ENCODE measurements at regions not wholly inside any gene's neighbourhood (a gene's known extent, or its start where the extent isn't known, plus 50 kb on each side); places are given as distances from the start of the nearest gene placed in this dataset.

DNA sequence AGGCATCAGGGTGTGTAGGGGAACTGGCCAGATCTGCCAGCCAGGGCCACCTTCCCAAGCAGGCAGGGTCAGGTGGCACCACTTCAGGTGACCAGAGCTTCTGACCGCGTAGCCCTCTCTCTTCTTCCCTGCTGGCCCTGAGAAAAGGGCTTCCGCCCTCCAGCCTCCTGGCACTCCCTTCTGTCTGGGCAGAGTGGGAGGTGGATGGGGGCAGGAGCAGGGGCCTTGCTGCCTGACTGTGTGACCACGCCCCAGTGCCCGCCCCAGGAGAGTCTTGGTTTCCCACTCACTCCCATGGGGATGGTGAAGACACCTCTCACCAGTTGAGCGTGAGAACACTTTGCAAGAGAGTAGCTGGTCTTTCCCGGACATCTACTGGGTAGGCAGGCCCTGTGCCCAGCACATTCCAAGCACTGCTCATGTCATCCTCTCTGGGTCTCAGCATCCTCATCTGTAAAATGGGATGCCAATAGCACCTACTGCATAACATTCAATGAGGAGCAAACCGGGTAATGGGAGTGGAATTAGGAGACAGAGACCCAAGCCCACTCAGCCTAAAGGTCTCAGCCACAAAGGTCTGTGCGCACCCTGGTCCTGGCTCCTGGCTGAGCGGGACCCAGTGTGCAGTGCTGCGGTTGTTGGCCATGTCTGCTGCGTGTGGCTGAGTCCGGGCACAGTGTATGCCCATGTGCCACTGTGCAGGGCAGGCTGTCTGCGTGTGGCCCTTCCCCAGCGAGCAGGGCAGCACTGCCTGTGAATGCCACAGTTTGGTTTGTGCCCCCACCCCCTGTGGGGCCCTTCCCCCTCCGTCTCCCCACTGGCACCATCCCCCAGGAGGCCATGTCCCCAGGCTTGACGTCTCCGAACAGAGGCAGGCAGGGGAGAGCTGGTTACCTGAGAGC is 179.1 kb upstream of the IER5L start:
- DNase-seq (ENCODE audit: low read depth): no peak

DNA sequence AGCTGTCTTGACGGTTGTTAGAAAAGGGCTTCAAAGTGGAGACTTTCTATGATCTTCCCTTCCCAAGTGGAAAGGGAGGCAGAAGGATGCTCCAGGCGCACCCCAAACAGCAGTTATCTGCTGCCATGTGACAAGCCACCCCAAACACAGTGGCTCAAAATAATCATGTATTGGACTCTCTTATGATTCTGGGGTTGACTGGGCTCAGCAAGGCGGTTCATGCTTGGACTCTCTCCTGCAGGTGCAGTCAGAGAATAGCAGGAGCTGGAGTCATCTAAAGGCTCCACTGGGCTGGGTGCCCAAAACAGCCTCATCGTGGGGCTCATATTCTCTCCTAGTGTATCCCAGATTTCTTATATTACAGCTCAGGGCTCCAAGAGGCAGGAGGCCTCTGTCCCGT is 177.6 kb upstream of the IER5L start:
- DNase-seq (ENCODE audit: low read depth): no peak

DNA sequence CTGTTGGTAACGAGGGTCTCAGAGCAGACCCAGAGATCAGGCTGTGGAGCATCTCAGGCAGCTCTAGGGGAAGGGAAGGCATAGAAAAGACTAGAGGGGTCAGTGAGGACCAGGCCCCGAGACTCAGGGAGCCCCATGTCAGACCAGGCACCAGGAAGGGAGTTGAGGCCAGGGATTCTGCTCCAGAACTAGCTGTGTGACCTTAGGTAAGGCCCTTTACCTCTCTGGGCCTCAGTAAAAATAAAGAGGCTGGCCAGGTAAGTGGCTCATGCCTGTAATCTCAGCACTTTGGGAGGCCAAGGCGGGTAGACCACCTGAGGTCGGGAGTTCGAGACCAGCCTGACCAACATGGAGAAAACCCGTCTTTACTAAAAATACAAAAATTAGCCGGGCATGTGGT is 176.4 kb upstream of the IER5L start:
- no peak for DNase-seq (ENCODE audit: low read depth)

DNA sequence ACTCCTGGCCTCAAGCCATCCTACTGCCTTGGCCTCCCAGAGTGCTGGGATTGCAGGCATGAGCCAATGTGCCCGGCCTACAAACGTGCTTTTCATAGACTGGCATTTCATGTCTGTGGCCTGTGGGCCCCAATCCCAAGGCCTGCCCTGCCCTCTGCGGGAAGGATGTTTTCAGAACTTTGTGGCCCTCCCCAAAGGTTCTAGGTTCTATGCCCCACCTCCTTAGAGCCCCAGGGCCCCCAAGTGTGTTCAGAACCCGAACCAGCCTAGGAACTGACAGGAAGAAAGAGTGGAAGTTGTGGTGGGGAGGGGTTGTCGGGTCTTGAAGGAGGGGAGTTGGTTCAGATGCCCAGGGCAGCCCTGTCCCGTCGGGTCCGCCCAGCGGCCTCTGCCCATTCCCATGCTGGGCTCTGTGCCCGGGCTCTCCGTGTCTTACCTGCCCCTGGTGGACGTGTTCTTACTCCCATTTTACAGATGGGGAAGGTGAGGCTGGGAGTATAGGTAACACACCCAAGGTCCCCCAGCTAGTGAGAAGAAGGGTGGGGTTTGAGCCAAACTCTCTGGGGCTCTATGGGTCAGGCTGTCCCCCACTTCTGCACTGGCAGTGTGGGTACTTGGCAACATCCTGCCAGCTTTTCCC is 175.8 kb upstream of the IER5L start:
- no peak for DNase-seq (ENCODE audit: low read depth)

DNA sequence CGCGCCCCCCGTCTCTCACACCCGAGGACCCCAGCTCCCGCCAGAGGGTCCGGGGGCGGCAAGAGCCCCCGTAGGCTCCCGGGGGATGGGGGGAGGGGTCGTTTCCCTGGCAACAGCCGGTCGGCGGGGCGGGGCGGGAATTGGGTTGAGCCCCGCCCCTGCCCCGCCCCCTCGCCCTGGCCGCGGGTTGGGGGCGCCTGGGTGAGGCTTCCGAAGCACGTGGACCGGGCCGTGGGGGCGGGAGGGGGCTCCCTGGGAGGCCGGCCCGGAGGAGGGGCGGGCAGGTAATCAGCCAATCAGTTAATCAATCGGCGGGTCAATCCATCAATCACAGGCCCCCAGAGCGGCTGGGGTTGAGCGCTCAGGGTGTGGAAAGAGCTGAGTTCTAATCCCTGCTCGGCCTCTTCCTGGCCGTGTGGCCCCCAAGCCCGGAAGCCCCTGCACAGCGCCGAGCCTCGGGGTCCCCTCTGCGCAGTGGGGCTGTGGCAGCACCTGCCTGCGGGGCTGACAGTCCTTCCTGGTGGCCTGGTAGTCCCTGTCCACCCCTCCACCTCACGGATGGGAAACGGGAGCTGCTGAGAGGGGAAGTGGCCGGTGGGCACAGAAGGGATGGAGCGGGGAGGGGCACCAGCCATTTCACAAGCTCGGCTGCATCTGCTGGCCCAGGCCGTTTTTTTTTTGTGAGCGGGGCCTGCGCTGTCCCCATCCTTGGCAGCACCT is 174.2 kb upstream of the IER5L start:
- DNase-seq (ENCODE audit: low read depth): no peak

DNA sequence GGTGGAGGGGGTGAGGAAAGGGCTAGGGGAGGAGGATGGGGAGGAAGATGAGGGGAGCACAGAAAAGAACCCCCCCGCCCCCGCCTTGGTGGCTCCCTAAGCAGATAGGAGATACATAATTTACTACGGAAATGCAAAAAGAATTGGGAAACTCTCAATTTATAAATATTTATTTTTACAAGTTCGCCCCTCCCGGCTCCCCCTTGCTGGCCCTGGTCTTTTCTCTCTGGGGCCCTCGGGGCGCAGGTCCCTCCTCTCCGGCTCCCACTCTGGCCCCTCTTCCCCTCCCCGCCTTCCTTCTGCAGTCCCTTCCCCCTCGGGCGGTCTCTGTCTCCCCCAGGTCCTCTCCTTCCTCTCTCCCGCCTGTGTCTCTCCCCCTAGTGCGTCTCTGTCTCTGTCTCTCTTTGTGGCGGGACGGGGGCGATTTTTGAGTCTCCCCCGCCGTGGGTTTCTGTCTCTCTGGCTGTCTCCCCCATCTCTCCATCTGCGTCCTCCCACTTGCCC is 173.6 kb upstream of the IER5L start:
- no peak for DNase-seq (ENCODE audit: low read depth)

DNA sequence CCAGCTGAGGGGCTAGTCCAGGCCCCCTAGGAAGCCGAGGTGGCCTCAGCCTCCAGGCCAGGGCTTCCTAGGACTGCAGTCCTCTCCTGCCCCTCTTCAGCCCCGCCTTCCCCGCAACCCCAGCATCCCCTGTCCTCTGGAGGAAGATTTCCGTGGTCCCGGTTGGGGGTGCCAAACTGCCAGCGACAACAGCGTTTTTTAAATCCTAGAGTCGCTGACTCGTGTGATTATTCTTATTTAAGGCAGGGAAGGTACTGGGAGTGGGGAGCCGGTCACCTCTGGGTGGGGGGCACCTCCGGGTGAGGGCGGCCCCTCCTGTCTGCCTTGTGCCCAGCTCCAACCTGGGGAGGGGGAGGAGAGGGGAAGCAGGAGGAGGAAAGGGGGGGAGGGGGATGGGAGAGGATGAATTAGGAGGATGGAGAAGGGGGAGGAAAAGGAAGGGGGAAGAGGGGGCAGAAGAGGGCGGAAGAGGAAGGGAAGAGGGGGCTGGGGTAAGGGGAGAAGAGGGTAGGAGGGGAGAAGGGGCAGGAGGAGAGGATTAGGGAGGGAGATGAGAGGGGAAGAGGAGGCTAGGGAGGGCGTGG is 173.1 kb upstream of the IER5L start:
- DNase-seq (ENCODE audit: low read depth): no peak

DNA sequence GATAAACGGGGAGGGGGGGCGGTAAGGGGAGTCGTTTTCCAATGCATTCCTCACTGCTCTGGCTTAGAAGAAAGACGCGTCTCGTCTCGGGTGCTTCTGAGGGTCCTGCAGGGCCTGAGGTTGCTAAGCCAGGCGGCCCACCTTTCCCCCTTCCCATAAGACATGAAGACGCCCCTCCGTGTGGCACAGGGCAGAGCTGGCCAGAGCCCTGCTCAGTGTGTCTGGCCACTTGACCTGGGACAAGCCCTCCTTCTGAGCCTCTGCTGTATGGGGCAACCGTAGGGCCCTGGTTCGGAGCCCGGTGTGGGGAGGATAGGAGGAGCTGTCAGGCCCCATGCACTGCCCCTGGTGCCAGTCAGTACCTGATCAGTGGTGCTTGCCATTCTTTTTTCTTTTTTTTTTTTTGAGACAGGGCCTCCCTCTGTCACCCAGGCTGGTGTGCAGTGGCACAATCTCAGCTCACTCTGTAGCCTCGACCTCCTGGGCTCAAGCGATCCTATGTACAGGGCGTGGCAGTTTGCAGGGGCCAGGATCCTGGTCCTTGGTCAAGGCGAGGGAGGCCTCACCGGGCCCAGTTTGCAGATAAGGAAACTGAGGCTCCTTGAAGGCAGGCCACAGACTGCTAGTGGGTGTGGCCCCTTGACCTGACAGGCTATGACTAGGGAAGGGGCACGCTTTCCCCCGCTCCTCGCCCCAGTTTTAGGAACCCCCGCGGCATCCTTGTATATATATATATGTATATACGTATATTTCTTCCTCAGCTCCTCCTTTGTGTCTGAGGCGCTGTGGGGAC is 172.3 kb upstream of the IER5L start:
- DNase-seq (ENCODE audit: low read depth): no peak

DNA sequence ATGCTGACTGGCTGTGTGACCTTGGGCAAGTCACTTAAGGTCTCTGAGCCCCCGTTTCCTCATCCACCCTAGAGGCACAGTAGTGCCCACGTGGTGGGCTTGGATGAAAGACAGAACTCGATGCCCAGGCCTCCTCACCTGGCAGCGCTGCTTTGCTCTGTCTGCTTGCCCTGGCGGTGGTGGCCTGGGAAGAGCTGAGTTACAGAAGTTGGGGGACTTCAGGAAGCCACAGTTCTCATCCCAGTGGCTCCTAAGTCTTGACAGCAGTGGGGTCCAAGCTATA is 171.5 kb upstream of the IER5L start:
- no peak for DNase-seq (ENCODE audit: low read depth)

DNA sequence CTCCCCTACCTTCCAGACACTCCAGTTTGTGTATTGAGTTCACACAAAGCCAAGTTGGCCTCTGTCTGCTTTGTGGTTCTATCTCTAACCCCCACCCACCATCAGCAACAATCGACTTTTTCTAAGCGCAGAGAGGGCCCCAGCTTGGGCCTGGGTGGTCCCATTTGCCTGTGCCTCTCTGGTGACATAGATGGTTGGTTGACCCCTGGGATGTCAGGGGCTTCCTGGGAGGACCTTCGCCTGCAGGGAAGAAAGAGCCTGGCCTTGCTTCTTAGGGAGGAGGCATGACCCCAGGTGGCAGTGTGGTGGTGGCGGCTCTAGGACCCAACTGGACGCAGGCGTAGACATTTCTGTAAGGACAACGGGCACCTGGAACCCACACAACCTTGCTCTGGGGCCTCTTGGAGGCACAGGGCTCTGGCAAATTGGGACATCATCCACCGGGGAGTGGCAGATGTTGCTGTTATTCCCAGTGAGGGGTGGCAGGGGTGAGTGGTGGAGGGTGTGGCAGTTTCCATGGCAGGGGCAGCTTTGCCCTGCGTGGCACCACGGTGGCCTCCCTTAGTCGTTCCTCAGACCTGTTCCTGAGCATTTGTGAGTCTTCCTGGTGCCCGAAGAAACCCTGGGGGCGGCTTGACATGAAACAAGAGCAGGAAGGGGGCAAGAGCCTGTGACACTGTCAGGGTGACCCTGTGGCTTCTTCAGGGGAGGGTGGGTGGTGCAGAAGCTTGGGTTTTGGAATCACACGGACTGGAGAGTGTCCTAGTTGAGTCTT is 171.0 kb upstream of the IER5L start:
- DNase-seq (ENCODE audit: low read depth): no peak

DNA sequence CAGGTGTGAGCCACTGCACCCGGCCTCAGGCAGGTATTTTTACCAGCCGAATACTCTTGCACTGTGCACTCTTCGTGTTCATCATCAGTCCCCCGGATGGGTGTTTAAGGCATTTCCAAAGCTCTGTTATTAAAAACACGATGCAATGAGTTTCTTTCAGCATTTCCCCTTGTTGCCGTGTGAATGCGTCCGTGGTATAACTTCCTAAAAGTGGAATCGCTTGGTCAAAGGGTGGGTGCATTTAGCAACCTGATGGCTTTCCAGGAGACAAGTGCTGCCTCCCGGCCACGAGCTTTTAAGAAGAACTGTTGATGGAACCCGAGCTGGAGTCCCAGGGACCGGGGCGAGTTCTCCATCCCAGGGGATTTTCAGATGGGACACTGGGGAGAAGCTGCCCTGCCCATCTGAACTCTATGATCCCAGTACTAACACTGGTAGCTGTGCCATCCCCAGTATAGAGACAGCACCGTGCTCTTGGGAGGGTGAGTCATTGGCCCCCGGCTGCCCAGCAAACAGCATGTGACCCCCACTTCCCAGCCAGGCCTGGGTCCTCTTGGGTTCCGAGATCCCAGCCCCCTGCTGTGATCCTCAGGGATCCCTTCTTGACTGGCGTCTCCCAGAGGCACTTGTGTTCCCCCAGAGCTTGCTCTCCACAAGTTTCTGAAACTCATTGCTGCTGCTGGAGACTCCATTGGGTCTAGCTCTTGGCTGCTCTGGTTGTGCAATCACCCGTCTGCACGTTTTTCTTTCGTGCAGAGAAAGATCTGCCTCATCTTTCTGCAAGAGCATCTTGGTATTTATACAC is 169.5 kb upstream of the IER5L start:
- no peak for DNase-seq (ENCODE audit: low read depth)

DNA sequence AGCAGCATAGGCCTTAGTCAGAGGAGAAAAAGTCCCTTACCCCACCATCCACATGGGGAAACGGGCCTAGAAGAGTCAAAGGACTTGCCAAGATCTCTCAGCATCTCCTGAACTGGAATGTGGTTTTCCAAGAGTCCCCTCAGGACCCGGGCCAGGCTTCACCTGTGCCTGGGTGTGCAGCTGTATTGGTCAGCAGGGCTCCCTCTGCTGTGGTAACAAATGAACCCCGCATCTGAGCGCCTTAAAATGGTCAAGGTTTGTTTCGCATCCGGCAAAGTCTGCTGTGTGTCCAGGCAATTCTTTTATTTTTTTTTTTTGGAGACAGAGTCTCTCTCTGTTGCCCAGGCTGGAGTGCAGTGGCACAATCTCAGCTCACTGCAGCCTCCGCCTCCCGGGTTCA is 168.0 kb upstream of the IER5L start:
- no peak for DNase-seq (ENCODE audit: low read depth)

DNA sequence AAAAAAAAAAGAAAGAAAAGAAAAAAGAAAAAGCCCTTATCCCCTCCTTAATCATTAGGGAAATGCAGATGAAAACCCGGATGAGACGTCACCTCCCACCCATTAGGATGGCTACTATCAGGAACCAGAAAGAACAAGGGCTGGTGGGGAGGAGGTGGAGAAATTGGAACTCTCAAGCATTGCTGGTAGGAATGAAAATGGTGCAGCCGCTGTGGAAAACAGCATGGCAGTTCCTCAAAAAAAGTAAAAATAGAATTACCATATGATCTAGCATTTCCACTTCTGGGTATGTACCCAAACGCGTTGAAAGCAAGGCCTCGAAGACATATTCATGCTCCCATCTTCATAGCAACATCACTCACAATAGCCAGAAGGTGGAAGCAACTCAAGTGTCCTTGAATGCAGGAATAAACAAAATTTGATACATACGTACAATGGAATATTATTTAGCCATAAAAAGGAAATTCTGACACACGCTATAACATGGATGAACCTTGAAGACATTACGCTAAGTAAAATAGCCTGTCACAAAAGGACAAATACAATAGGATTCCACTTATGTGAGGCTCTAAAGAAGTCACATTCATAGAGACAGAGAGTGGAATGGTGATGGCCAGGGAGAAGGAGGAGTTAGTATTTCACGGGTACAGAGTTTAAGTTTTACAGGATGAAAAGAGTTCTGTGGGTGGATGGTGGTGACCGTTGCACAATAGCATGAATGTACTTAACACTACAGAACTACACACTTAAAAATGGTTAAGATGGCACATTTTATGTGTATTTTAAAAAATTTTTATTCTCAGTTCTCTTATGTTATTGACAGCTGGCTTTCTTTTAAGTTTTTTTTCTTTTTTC is 166.8 kb upstream of the IER5L start:
- no peak for DNase-seq (ENCODE audit: low read depth)

DNA sequence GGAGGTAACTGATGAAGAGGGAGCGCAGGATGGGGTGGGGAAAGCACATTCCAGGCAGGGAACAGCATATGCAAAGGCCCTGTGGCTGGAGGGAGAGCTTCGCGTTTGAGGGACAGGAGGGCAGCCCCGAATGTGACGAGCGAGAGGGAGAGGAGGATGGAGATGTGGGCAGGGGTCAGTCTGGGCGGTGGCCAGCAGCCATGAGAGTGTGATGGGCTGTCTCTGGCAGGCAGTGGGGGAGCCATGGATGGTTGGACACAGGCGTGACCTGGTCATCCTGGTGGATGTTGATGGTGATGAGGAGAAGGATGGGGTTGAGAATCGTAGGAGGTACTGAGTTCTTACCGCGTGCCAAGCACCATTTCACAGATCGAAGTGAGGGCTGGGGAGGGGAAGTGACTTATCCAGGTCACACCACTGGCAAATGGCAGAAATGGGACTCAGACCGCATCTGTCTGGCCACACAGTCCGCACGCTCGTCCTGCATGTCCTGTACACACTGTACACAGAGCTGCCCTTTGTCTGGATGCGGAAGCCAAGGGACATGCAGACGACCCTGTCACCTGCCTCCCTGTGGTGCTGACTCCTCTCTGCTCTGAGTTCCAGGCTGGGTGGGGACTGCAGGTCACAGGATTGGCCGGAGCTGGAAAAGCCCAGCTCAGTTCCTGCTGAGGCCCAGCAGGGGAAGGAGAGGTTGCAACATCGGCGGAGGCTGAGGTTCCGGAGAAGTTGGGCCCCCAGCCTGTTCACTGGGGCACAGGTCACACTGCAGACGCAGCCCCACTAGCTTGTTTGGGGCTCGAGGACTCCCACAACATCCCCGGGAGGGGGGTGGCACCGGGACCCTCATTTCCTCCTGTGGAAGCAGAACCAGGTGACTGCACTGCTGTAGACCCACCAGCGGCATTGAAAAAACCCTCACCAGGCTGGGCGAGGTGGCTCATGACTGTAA is 165.6 kb upstream of the IER5L start:
- DNase-seq (ENCODE audit: low read depth): no peak

DNA sequence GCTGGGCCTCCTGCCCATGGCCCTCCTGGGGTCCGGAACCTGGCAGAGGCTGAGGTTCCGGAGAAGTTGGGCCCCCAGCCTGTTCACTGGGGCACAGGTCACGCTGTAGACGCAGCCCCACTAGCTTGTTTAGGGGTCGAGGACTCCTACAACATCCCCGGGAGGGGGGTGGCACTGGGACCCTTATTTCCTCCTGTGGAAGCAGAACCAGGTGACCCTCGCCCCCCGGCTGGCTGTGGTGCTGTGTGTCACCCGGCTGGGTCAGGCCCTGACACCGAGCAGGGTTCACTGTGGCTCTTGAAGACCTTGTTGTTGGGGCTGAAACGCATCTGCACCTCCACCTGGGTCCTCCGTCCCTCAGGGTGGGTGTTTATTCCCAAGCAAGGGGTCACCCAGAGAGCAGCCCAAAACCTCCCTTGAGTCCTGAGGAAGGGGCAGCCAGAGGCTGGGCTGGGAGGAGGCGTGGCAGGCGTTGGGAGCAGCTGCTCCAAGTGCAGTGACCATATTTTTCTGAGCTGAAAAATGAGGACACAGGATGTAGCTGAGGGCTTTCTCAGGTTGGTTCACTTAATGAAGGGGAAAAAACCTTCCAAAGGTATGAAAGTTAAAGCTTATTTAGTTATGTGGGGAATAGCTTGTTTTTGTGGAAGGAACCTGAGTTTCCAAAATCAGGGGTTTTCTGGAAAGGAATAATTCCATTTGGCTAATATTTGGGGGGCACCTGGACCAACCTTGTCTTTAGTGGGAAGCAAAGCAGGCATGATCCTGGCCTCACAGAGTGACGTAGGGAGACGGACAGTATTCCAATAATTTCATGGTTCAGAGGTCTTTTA is 164.7 kb upstream of the IER5L start:
- no peak for DNase-seq (ENCODE audit: low read depth)

DNA sequence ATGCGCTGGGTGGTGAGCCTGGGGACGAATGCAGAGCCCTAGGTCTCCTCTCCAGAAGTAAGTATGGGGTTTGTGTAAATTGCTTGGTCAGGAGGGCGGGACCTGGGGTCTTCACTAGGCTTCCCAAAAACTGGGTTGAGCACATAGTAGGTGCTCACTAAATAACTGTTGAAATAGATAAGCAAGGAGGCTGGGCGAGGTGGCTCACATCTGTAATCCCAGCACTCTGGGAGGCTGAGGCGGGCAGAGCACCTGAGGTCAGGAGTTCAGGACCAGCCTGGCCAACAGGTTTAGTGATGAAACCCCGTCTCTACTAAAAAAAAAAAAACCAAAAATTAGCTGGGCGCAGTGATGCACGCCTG is 163.9 kb upstream of the IER5L start:
- no peak for DNase-seq (ENCODE audit: low read depth)

All from activated T-helper 9 cell treated with anti-CD3 and anti-CD28 coated beads, Interleukin-2, amount 50 U/mL, for 16 hours (primary cell).